ENCODE measurements at regions not wholly inside any gene's neighbourhood (a gene's known extent, or its start where the extent isn't known, plus 50 kb on each side); places are given as distances from the start of the nearest gene placed in this dataset.

- peak; percentile 62 for DNase-seq
These were observed 77.0 kb upstream of the TACR1 start for GRCh38 chr2:75276093-75277029.

GRCh38 chr2:75274936-75275335, 75.6 kb upstream of the TACR1 start:
- no peak for DNase-seq

- no peak for DNase-seq
These were observed 68.8 kb upstream of the TACR1 start for GRCh38 chr2:75268112-75268511.

GRCh38 chr2:75261923-75262322, 62.6 kb upstream of the TACR1 start:
- no peak for DNase-seq

- DNase-seq, result no peak
These were observed 61.6 kb upstream of the TACR1 start for GRCh38 chr2:75260946-75261345.

- no peak for DNase-seq
These were observed 59.3 kb upstream of the TACR1 start for GRCh38 chr2:75258620-75259019.

- DNase-seq, result no peak
These were observed 57.2 kb upstream of the TACR1 start for GRCh38 chr2:75256485-75256884.

- peak; percentile 33 for DNase-seq
These were observed 54.2 kb upstream of the TACR1 start for GRCh38 chr2:75253526-75253925.

- no peak for DNase-seq
These were observed 52.6 kb upstream of the TACR1 start for GRCh38 chr2:75251896-75252295.
